ENCODE measurements at regions not wholly inside any gene's neighbourhood (a gene's known extent, or its start where the extent isn't known, plus 50 kb on each side); places are given as distances from the start of the nearest gene placed in this dataset.

GRCh38 chr2:7417845-7418742 lies 500.9 kb downstream of the RNF144A start:
- no peaks in the 10 kb centered on the region for H3K9me3 ChIP-seq
- no peaks in the 10 kb centered on the region for H3K36me3 ChIP-seq
- no peaks in the 10 kb centered on the region for H3K27me3 ChIP-seq (replicated peaks; ENCODE audit: insufficient read depth)
- DNase-seq (ENCODE audit: low spot score) (no peak), ATAC-seq (ENCODE audit: insufficient number of reproducible peaks, low FRiP score, low read depth) (no peak)
- H3K4me3 ChIP-seq = no peak overlapping the region
- no peaks in the 10 kb centered on the region for H3K4me1 ChIP-seq (ENCODE audit: control insufficient read depth in 1 of 2, low read depth in 2 of 2)
- TF ChIP-seq CTCF (IDR thresholded peaks at IDR 0.05) = no peak
- no peak overlapping the region for H3K27ac ChIP-seq

- ATAC-seq (ENCODE audit: insufficient number of reproducible peaks, low FRiP score, low read depth) (no peak), DNase-seq (ENCODE audit: low spot score) (no peak)
- H3K4me1 ChIP-seq (ENCODE audit: control insufficient read depth in 1 of 2, low read depth in 2 of 2) = no peaks in the 10 kb centered on the region
- H3K27ac ChIP-seq = no peak overlapping the region
- no peaks in the 10 kb centered on the region for H3K36me3 ChIP-seq
- TF ChIP-seq CTCF (IDR thresholded peaks at IDR 0.05) = no peak
- no peaks in the 10 kb centered on the region for H3K27me3 ChIP-seq (replicated peaks; ENCODE audit: insufficient read depth)
- H3K9me3 ChIP-seq = no peaks in the 10 kb centered on the region
- no peak overlapping the region for H3K4me3 ChIP-seq
These were observed 502.0 kb downstream of the RNF144A start for GRCh38 chr2:7419186-7419585.

GRCh38 chr2:7419814-7420311 lies 502.7 kb downstream of the RNF144A start:
- Histone ChIP-seq H3K27me3 (replicated peaks; ENCODE audit: insufficient read depth) (no peaks in the 10 kb centered on the region), H3K36me3 (no peaks in the 10 kb centered on the region), H3K4me3 (no peak overlapping the region), H3K9me3 (no peaks in the 10 kb centered on the region), H3K4me1 (ENCODE audit: control insufficient read depth in 1 of 2, low read depth in 2 of 2) (no peaks in the 10 kb centered on the region), H3K27ac (no peak overlapping the region)
- DNase-seq (ENCODE audit: low spot score) (no peak), ATAC-seq (ENCODE audit: insufficient number of reproducible peaks, low FRiP score, low read depth) (no peak)
- TF ChIP-seq CTCF (IDR thresholded peaks at IDR 0.05) = no peak

- Histone ChIP-seq H3K27me3 (replicated peaks; ENCODE audit: insufficient read depth) (no peaks in the 10 kb centered on the region), H3K4me1 (ENCODE audit: control insufficient read depth in 1 of 2, low read depth in 2 of 2) (no peaks in the 10 kb centered on the region), H3K27ac (no peak overlapping the region), H3K9me3 (no peaks in the 10 kb centered on the region), H3K36me3 (no peaks in the 10 kb centered on the region), H3K4me3 (no peak overlapping the region)
- TF ChIP-seq CTCF (IDR thresholded peaks at IDR 0.05) = no peak
- DNase-seq (ENCODE audit: low spot score) (no peak), ATAC-seq (ENCODE audit: insufficient number of reproducible peaks, low FRiP score, low read depth) (no peak)
These were observed 503.3 kb downstream of the RNF144A start for GRCh38 chr2:7420530-7420929.

GRCh38 chr2:7424481-7424880 lies 507.3 kb downstream of the RNF144A start:
- H3K27me3 ChIP-seq (replicated peaks; ENCODE audit: insufficient read depth) = no peaks in the 10 kb centered on the region
- no peak overlapping the region for H3K27ac ChIP-seq
- H3K36me3 ChIP-seq = no peaks in the 10 kb centered on the region
- no peak for DNase-seq (ENCODE audit: low spot score)
- no peak for TF ChIP-seq CTCF (IDR thresholded peaks at IDR 0.05)
- no peak overlapping the region for H3K4me3 ChIP-seq
- ATAC-seq (ENCODE audit: insufficient number of reproducible peaks, low FRiP score, low read depth) = no peak
- H3K9me3 ChIP-seq = no peaks in the 10 kb centered on the region
- H3K4me1 ChIP-seq (ENCODE audit: control insufficient read depth in 1 of 2, low read depth in 2 of 2) = no peaks in the 10 kb centered on the region

Data from thoracic aorta (tissue), 2 donors.